GM23338 (cell line): ENCODE measurements at regions not wholly inside any gene's neighbourhood (a gene's known extent, or its start where the extent isn't known, plus 50 kb on each side); places are given as distances from the start of the nearest gene placed in this dataset.

Source experiments
- ATAC-seq: fragments of 200-7000 bp; cut with Tn5 transposase; 3 replicates; pipeline ENCODE4 v1.9.1; 2020
- DNase-seq: peaks from one replicate; pipeline ENCODE4 v3.0.0-alpha.2; 2015; ENCODE audit warnings: low spot score
- H2AFZ ChIP-seq: fragments of 200-600 bp; sonication (generic); 2 replicates; pipeline ENCODE4 v1.8.0; 2016; ENCODE audit warnings: antibody characterized with exemption, mild to moderate bottlenecking, moderate library complexity
- H3F3A ChIP-seq: fragments of 200-600 bp; sonication (generic); replicated peaks from 2 replicates; pipeline ENCODE4 v1.8.0; 2017; ENCODE audit warnings: antibody characterized with exemption, mixed run types, low read depth
- H3K27ac ChIP-seq: fragments of 200-600 bp; sonication (generic); 2 replicates; pipeline ENCODE4 v1.6.1; 2016; ENCODE audit warnings: low read depth
- H3K27me3 ChIP-seq: fragments of 200-600 bp; sonication (generic); 2 replicates; pipeline ENCODE4 v1.8.0; 2016; ENCODE audit warnings: mild to moderate bottlenecking, mixed run types, moderate library complexity; ENCODE audit not compliant: insufficient read depth
- H3K36me3 ChIP-seq: fragments of 200-600 bp; sonication (generic); 2 replicates; pipeline ENCODE4 v1.8.0; 2016; ENCODE audit warnings: mild to moderate bottlenecking; ENCODE audit not compliant: insufficient read depth
- H3K4me1 ChIP-seq: fragments of 200-600 bp; sonication (generic); 2 replicates; pipeline ENCODE4 v1.8.0; 2016; ENCODE audit warnings: mild to moderate bottlenecking, moderate library complexity; ENCODE audit not compliant: insufficient read depth
- H3K4me2 ChIP-seq: fragments of 200-600 bp; sonication (generic); 2 replicates; pipeline ENCODE4 v1.7.1; 2017; ENCODE audit warnings: mixed run types
- H3K4me3 ChIP-seq: fragments of 200-600 bp; sonication (generic); 2 replicates; pipeline ENCODE4 v1.6.1; 2016; ENCODE audit warnings: mixed run types
- H3K79me2 ChIP-seq: fragments of 200-600 bp; sonication (generic); replicated peaks from 2 replicates; pipeline ENCODE4 v1.8.0; 2017; ENCODE audit warnings: mild to moderate bottlenecking; ENCODE audit not compliant: insufficient read depth
- H3K9me2 ChIP-seq: fragments of 200-600 bp; sonication (generic); 2 replicates; pipeline ENCODE4 v1.8.0; 2017; ENCODE audit not compliant: insufficient read depth
- H4K20me1 ChIP-seq: fragments of 200-600 bp; sonication (generic); replicated peaks from 2 replicates; pipeline ENCODE4 v1.8.0; 2017; ENCODE audit warnings: mild to moderate bottlenecking; ENCODE audit not compliant: insufficient read depth
- H3K27ac Mint-ChIP-seq: 2 replicates; pipeline ENCODE4 v1.8.0; 2020; ENCODE audit warnings: inconsistent platforms, mild to moderate bottlenecking, moderate library complexity, mixed read lengths
- H3K27me3 Mint-ChIP-seq: 3 replicates; pipeline ENCODE4 v1.8.0; 2022; ENCODE audit warnings: low read depth, mild to moderate bottlenecking, moderate library complexity, mixed read lengths, inconsistent platforms; ENCODE audit not compliant: insufficient read depth, poor library complexity
- H3K36me3 Mint-ChIP-seq: 3 replicates; pipeline ENCODE4 v1.8.0; 2021; ENCODE audit warnings: low read depth, mild to moderate bottlenecking, inconsistent platforms, moderate library complexity, mixed read lengths
- H3K4me1 Mint-ChIP-seq: 3 replicates; pipeline ENCODE4 v1.8.0; 2020; ENCODE audit warnings: mild to moderate bottlenecking, inconsistent platforms, mixed read lengths
- H3K4me3 Mint-ChIP-seq: 3 replicates; pipeline ENCODE4 v1.8.0; 2021; ENCODE audit warnings: moderate library complexity, mild to moderate bottlenecking, inconsistent platforms, mixed read lengths
- H3K9me3 Mint-ChIP-seq: 3 replicates; pipeline ENCODE4 v1.8.0; 2020; ENCODE audit warnings: moderate library complexity, mild to moderate bottlenecking, inconsistent platforms, mixed read lengths
- CREB1 ChIP-seq: fragments of 250-450 bp; sonication (Bioruptor Pico); IDR thresholded peaks from 2 replicates; pipeline ENCODE4 v1.5.0; 2020; ENCODE audit warnings: low read depth, mild to moderate bottlenecking, moderate library complexity
- EZH2 ChIP-seq: fragments of 200-600 bp; sonication (generic); IDR thresholded peaks from one replicate; pipeline ENCODE4 v1.8.0; 2017; ENCODE audit warnings: antibody characterized with exemption, mild to moderate bottlenecking, low read depth; ENCODE audit not compliant: unreplicated experiment
- EZH2phosphoT487 ChIP-seq: fragments of 200-600 bp; sonication (generic); IDR thresholded peaks from one replicate; pipeline ENCODE4 v1.8.1; 2018; ENCODE audit warnings: antibody characterized with exemption; ENCODE audit not compliant: unreplicated experiment
- JUNB ChIP-seq: IDR thresholded peaks from one replicate; pipeline ENCODE4 v1.6.1; 2016; ENCODE audit warnings: antibody characterized with exemption; ENCODE audit not compliant: unreplicated experiment
- NANOG ChIP-seq: IDR thresholded peaks from 2 replicates; pipeline ENCODE4 v1.6.1; 2016; ENCODE audit warnings: antibody characterized with exemption, borderline replicate concordance
- STAT1 ChIP-seq: IDR thresholded peaks from one replicate; pipeline ENCODE4 v1.6.1; 2016; ENCODE audit warnings: antibody characterized with exemption; ENCODE audit not compliant: unreplicated experiment
- ZNF114 ChIP-seq: fragments of 250-450 bp; sonication (Bioruptor Pico); IDR thresholded peaks from 2 replicates; pipeline ENCODE4 v1.5.0; 2020; ENCODE audit warnings: mild to moderate bottlenecking, moderate library complexity
- TF ChIP-seq, protein P1 (sequence below): IDR thresholded peaks from one replicate; pipeline ENCODE4 v1.6.1; 2018; ENCODE audit warnings: antibody characterized with exemption; ENCODE audit not compliant: unreplicated experiment
- TF ChIP-seq, protein P2 (sequence below), 2 experiments: fragments of 200-600 bp in 1 of 2; sonication (generic) in 1 of 2; conservative IDR thresholded peaks; 2 replicates each; pipeline versions ENCODE4 v1.5.1 to v1.6.1; 2016 to 2017; ENCODE audit warnings: antibody characterized with exemption in 2 of 2, low read depth in 2 of 2, mild to moderate bottlenecking in 2 of 2, moderate library complexity in 1 of 2
- TF ChIP-seq, protein P3 (sequence below): fragments of 250-450 bp; sonication (Bioruptor Pico); IDR thresholded peaks from 2 replicates; pipeline ENCODE4 v1.5.0; 2020; ENCODE audit warnings: mild to moderate bottlenecking, moderate library complexity

DNA sequence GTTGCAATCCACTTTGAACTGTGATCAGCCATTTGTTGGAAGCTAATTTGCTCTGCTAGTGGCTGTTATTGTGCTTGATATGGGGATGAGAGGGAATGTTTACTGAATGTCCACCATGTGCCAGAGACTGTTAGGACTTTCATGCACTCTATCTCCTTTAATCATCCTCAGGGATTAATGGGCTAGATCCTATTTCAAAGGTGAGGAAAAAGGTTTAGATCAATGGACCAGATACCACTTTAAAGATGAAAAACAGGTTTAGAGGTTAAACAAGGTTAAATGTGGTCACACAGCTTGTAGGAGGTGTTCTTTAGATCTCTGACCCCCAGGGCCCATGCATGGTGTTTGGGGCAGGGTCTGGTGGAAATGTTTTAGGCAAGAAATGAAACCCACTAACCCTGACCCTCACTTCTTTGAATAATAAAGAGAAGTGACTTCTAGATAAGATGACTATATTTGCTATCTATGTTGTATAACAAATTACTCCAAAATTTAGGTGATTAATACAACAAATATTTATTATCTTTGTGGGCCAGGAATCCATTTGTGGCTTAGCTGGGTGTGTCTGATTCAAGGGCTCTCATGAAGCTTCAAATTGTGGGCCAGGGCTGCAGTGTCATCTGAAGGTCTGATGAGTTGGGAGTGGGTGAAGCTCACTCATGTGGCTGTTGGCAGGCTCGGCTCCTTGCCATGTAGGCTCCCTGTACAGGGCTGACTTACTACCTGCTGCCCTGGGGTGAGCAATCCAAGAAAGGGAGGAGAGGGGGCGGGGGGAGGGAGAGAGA lies 127.8 kb upstream of the FOXA2 start (continued):
- no peak for TF ChIP-seq STAT1
- TF ChIP-seq, protein P1, sequence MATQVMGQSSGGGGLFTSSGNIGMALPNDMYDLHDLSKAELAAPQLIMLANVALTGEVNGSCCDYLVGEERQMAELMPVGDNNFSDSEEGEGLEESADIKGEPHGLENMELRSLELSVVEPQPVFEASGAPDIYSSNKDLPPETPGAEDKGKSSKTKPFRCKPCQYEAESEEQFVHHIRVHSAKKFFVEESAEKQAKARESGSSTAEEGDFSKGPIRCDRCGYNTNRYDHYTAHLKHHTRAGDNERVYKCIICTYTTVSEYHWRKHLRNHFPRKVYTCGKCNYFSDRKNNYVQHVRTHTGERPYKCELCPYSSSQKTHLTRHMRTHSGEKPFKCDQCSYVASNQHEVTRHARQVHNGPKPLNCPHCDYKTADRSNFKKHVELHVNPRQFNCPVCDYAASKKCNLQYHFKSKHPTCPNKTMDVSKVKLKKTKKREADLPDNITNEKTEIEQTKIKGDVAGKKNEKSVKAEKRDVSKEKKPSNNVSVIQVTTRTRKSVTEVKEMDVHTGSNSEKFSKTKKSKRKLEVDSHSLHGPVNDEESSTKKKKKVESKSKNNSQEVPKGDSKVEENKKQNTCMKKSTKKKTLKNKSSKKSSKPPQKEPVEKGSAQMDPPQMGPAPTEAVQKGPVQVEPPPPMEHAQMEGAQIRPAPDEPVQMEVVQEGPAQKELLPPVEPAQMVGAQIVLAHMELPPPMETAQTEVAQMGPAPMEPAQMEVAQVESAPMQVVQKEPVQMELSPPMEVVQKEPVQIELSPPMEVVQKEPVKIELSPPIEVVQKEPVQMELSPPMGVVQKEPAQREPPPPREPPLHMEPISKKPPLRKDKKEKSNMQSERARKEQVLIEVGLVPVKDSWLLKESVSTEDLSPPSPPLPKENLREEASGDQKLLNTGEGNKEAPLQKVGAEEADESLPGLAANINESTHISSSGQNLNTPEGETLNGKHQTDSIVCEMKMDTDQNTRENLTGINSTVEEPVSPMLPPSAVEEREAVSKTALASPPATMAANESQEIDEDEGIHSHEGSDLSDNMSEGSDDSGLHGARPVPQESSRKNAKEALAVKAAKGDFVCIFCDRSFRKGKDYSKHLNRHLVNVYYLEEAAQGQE = no peak
- TF ChIP-seq, protein P2, sequence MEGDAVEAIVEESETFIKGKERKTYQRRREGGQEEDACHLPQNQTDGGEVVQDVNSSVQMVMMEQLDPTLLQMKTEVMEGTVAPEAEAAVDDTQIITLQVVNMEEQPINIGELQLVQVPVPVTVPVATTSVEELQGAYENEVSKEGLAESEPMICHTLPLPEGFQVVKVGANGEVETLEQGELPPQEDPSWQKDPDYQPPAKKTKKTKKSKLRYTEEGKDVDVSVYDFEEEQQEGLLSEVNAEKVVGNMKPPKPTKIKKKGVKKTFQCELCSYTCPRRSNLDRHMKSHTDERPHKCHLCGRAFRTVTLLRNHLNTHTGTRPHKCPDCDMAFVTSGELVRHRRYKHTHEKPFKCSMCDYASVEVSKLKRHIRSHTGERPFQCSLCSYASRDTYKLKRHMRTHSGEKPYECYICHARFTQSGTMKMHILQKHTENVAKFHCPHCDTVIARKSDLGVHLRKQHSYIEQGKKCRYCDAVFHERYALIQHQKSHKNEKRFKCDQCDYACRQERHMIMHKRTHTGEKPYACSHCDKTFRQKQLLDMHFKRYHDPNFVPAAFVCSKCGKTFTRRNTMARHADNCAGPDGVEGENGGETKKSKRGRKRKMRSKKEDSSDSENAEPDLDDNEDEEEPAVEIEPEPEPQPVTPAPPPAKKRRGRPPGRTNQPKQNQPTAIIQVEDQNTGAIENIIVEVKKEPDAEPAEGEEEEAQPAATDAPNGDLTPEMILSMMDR (conservative IDR thresholded peaks at IDR 0.05; ENCODE audit: low read depth in 2 of 2) = no peak

DNA sequence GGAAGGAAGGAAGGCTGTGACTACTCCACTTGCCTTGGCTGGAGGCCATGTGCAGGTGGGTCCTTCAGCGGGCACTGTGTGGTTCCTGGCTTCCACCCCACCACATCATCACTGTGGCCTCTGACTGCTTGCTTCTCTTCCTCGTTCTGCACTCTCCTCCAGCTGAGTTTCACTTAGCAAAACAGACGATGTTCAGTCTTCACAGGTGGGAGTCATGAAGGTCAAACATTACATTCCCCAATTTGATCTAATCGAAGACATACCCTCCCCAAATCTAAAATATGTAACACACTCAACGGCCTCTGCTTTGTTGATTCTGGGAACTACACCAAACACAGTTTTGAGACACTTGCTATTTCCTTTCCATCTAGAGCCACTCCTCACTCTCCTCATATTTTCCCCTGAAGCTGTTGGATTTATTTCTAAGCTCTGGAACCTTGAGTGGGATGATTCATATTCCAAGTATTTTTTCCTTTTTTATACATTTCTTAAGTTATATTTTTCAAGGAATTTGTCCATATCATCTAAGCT lies 132.5 kb upstream of the FOXA2 start:
- H3K27me3 ChIP-seq = no peaks in the 10 kb centered on the region
- no peaks in the 10 kb centered on the region for H4K20me1 ChIP-seq
- H3F3A ChIP-seq = no peaks in the 10 kb centered on the region
- no peak overlapping the region for H3K27ac ChIP-seq
- H3K4me1 ChIP-seq = peaks cover 4% of the 10 kb centered on the region; the same call in 1 of the 2 replicates
- no peak overlapping the region for H3K27ac Mint-ChIP-seq
- no peak overlapping the region for H3K4me3 Mint-ChIP-seq
- H3K4me3 ChIP-seq = no peak overlapping the region
- H3K79me2 ChIP-seq = no peaks in the 10 kb centered on the region
- H3K9me2 ChIP-seq = no peaks in the 10 kb centered on the region; the same call in 1 of the 2 replicates
- no peaks in the 10 kb centered on the region for H3K36me3 Mint-ChIP-seq
- H3K4me1 Mint-ChIP-seq = no peaks in the 10 kb centered on the region
- ATAC-seq = no peak
- H2AFZ ChIP-seq = no peak overlapping the region
- no peaks in the 10 kb centered on the region for H3K36me3 ChIP-seq
- H3K27me3 Mint-ChIP-seq = no peaks in the 10 kb centered on the region
- no peak for DNase-seq
- H3K4me2 ChIP-seq = no peak overlapping the region
- H3K9me3 Mint-ChIP-seq = no peaks in the 10 kb centered on the region
- TF ChIP-seq JUNB (no peak), ZNF114 (CRISPR knock-in tag) (no peak), NANOG (no peak), EZH2 (no peak), STAT1 (no peak), CREB1 (no peak), EZH2phosphoT487 (no peak)
- TF ChIP-seq, protein P2 (conservative IDR thresholded peaks at IDR 0.05; ENCODE audit: low read depth in 2 of 2) = no peak
- TF ChIP-seq, protein P3, sequence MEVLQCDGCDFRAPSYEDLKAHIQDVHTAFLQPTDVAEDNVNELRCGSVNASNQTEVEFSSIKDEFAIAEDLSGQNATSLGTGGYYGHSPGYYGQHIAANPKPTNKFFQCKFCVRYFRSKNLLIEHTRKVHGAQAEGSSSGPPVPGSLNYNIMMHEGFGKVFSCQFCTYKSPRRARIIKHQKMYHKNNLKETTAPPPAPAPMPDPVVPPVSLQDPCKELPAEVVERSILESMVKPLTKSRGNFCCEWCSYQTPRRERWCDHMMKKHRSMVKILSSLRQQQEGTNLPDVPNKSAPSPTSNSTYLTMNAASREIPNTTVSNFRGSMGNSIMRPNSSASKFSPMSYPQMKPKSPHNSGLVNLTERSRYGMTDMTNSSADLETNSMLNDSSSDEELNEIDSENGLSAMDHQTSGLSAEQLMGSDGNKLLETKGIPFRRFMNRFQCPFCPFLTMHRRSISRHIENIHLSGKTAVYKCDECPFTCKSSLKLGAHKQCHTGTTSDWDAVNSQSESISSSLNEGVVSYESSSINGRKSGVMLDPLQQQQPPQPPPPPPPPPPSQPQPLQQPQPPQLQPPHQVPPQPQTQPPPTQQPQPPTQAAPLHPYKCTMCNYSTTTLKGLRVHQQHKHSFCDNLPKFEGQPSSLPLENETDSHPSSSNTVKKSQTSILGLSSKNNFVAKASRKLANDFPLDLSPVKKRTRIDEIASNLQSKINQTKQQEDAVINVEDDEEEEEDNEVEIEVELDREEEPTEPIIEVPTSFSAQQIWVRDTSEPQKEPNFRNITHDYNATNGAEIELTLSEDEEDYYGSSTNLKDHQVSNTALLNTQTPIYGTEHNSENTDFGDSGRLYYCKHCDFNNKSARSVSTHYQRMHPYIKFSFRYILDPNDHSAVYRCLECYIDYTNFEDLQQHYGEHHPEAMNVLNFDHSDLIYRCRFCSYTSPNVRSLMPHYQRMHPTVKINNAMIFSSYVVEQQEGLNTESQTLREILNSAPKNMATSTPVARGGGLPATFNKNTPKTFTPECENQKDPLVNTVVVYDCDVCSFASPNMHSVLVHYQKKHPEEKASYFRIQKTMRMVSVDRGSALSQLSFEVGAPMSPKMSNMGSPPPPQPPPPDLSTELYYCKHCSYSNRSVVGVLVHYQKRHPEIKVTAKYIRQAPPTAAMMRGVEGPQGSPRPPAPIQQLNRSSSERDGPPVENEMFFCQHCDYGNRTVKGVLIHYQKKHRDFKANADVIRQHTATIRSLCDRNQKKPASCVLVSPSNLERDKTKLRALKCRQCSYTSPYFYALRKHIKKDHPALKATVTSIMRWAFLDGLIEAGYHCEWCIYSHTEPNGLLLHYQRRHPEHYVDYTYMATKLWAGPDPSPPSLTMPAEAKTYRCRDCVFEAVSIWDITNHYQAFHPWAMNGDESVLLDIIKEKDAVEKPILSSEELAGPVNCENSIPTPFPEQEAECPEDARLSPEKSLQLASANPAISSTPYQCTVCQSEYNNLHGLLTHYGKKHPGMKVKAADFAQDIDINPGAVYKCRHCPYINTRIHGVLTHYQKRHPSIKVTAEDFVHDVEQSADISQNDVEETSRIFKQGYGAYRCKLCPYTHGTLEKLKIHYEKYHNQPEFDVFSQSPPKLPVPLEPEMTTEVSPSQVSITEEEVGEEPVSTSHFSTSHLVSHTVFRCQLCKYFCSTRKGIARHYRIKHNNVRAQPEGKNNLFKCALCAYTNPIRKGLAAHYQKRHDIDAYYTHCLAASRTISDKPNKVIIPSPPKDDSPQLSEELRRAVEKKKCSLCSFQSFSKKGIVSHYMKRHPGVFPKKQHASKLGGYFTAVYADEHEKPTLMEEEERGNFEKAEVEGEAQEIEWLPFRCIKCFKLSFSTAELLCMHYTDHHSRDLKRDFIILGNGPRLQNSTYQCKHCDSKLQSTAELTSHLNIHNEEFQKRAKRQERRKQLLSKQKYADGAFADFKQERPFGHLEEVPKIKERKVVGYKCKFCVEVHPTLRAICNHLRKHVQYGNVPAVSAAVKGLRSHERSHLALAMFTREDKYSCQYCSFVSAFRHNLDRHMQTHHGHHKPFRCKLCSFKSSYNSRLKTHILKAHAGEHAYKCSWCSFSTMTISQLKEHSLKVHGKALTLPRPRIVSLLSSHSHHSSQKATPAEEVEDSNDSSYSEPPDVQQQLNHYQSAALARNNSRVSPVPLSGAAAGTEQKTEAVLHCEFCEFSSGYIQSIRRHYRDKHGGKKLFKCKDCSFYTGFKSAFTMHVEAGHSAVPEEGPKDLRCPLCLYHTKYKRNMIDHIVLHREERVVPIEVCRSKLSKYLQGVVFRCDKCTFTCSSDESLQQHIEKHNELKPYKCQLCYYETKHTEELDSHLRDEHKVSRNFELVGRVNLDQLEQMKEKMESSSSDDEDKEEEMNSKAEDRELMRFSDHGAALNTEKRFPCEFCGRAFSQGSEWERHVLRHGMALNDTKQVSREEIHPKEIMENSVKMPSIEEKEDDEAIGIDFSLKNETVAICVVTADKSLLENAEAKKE = no peak
